HG02763 (cell line): ENCODE measurements at regions not wholly inside any gene's neighbourhood (a gene's known extent, or its start where the extent isn't known, plus 50 kb on each side); places are given as distances from the start of the nearest gene placed in this dataset.

Experiments
- ATAC-seq: cut with Tn5 transposase; IDR thresholded peaks from one replicate; pipeline ENCODE4 v1.9.1; 2021; ENCODE audit warnings: mild to moderate bottlenecking, moderate library complexity; ENCODE audit not compliant: unreplicated experiment

GRCh38 chr18:64888956-64889355 is 740.1 kb upstream of the LINC00305 start:
- ATAC-seq = no peak

GRCh38 chr18:64886995-64887394 is 738.1 kb upstream of the LINC00305 start:
- no peak for ATAC-seq

GRCh38 chr18:64882896-64883295 is 734.0 kb upstream of the LINC00305 start:
- ATAC-seq = no peak

- ATAC-seq = no peak
Observed at GRCh38 chr18:64876833-64877232, 727.9 kb upstream of the LINC00305 start.

- no peak for ATAC-seq
Observed at GRCh38 chr18:64872710-64873458, 724.0 kb upstream of the LINC00305 start.

GRCh38 chr18:64854112-64854511 is 705.2 kb upstream of the LINC00305 start:
- no peak for ATAC-seq

- ATAC-seq = no peak
Observed at GRCh38 chr18:64852281-64852680, 703.4 kb upstream of the LINC00305 start.

- ATAC-seq = no peak
Observed at GRCh38 chr18:64851726-64852125, 702.8 kb upstream of the LINC00305 start.

- no peak for ATAC-seq
Observed at GRCh38 chr18:64850791-64851190, 701.9 kb upstream of the LINC00305 start.

GRCh38 chr18:64840911-64841701 is 692.2 kb upstream of the LINC00305 start:
- no peak for ATAC-seq

- no peak for ATAC-seq
Observed at GRCh38 chr18:64810354-64810753, 661.5 kb upstream of the LINC00305 start.

GRCh38 chr18:64809801-64810200 is 660.9 kb upstream of the LINC00305 start:
- no peak for ATAC-seq

- ATAC-seq = no peak
Observed at GRCh38 chr18:64807560-64807959, 658.7 kb upstream of the LINC00305 start.

GRCh38 chr18:64806691-64807090 is 657.8 kb upstream of the LINC00305 start:
- ATAC-seq = no peak

GRCh38 chr18:64806232-64806631 is 657.3 kb upstream of the LINC00305 start:
- no peak for ATAC-seq

- ATAC-seq = no peak
Observed at GRCh38 chr18:64803471-64803870, 654.6 kb upstream of the LINC00305 start.

GRCh38 chr18:64800151-64800550 is 651.3 kb upstream of the LINC00305 start:
- ATAC-seq = no peak

- ATAC-seq = no peak
Observed at GRCh38 chr18:64799376-64799775, 650.5 kb upstream of the LINC00305 start.

GRCh38 chr18:64791236-64791635 is 642.3 kb upstream of the LINC00305 start:
- ATAC-seq = no peak

- no peak for ATAC-seq
Observed at GRCh38 chr18:64785686-64786085, 636.8 kb upstream of the LINC00305 start.

- no peak for ATAC-seq
Observed at GRCh38 chr18:64777556-64777955, 628.7 kb upstream of the LINC00305 start.

GRCh38 chr18:64765908-64766307 is 617.0 kb upstream of the LINC00305 start:
- ATAC-seq = no peak
